ENCODE measurements at regions not wholly inside any gene's neighbourhood (a gene's known extent, or its start where the extent isn't known, plus 50 kb on each side); places are given as distances from the start of the nearest gene placed in this dataset.

DNA sequence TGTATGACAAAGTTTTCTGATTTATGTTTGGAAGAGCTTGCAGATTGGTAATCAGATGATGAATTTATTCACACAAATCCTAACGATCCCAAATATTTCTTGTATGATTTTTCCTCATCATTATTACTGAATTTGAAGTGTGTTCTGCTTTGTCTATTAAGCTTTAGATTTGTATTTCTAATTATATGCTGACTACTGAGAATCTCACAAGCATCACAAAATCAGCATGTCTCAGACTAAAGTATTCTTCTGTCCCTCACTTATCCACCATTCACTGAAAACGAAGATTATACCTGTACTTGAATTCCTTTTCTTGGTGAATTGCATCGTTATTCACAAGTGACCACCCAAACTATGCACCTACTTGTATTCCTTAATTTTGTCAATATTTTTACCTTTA is 796.3 kb upstream of the MAP3K7 start:
- no peaks in the 10 kb centered on the region for H3K27me3 ChIP-seq (replicated peaks in 1 of 4; ENCODE audit: control insufficient read depth in 3 of 4, extremely low read depth in 1 of 4, insufficient read depth in 3 of 4, low read length in 3 of 4)
- H3K56ac ChIP-seq (replicated peaks; ENCODE audit: insufficient read length, low read depth, low read length), result no peak overlapping the region
- H3K4me3 ChIP-seq (ENCODE audit: extremely low read depth in 1 of 4, insufficient read depth in 2 of 4, low read depth in 3 of 4, low read length in 4 of 4), result no peak overlapping the region
- no peak overlapping the region for H2BK15ac ChIP-seq (ENCODE audit: low read length)
- no peak overlapping the region for H3K27ac ChIP-seq (ENCODE audit: low read depth, low read length)
- no peak overlapping the region for H2AFZ ChIP-seq (ENCODE audit: low read length)
- 95% methylated on average over 3 of the region's 3 CpGs; no CpG with 5 or more reads in 1 of the 2 experiments for WGBS, 2 experiments (ENCODE audit: extremely low coverage in 1 of 2, insufficient coverage in 1 of 2, insufficient read length in 1 of 2, insufficient replicate concordance in 2 of 2, low coverage in 1 of 2, low lambda C conversion rate in 2 of 2, missing lambda C conversion rate in 1 of 2)
- no peak overlapping the region for H2AK5ac ChIP-seq (ENCODE audit: low read depth, low read length)
- no peak for TF ChIP-seq ZNF274 (IDR thresholded peaks at IDR 0.05; ENCODE audit: borderline replicate concordance, extremely low read depth, low read length)
- no peak for TF ChIP-seq RAD21 (IDR thresholded peaks at IDR 0.05 in 1 of 2, conservative IDR thresholded peaks at IDR 0.05 in 1 of 2; ENCODE audit: low read depth in 2 of 2, low read length in 2 of 2)
- TF ChIP-seq HDAC6 (IDR thresholded peaks at IDR 0.05; ENCODE audit: low read depth, low read length), result no peak
- TF ChIP-seq SP4 (IDR thresholded peaks at IDR 0.05; ENCODE audit: low read length), result no peak
- TF ChIP-seq POLR2AphosphoS5 (IDR thresholded peaks at IDR 0.05; ENCODE audit: low read depth, low read length), result no peak
- TF ChIP-seq BACH1 (IDR thresholded peaks at IDR 0.05; ENCODE audit: low read length), result no peak
- no peak for TF ChIP-seq CHD2 (IDR thresholded peaks at IDR 0.05; ENCODE audit: low read length)
- no peak for TF ChIP-seq CBX8 (IDR thresholded peaks at IDR 0.05; ENCODE audit: borderline replicate concordance, low read depth, low read length)
- TF ChIP-seq SIX5 (IDR thresholded peaks at IDR 0.05; ENCODE audit: low read depth, low read length), result no peak
- TF ChIP-seq, protein P1, sequence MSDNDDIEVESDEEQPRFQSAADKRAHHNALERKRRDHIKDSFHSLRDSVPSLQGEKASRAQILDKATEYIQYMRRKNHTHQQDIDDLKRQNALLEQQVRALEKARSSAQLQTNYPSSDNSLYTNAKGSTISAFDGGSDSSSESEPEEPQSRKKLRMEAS (IDR thresholded peaks at IDR 0.05), result no peak
- no peak for TF ChIP-seq EP300 (IDR thresholded peaks at IDR 0.05; ENCODE audit: borderline replicate concordance in 1 of 2, low read depth in 2 of 2, low read length in 2 of 2)
- no peak for TF ChIP-seq NRF1 (IDR thresholded peaks at IDR 0.05; ENCODE audit: low read depth, low read length)
- no peak for TF ChIP-seq KDM4A (IDR thresholded peaks at IDR 0.05; ENCODE audit: low read depth, low read length, severe bottlenecking)
- no peak for TF ChIP-seq SP1 (IDR thresholded peaks at IDR 0.05; ENCODE audit: low read depth, low read length)
- TF ChIP-seq CBX5 (IDR thresholded peaks at IDR 0.05; ENCODE audit: low read depth, low read length), result no peak
- H2BK12ac ChIP-seq (ENCODE audit: low read depth, low read length), result no peak overlapping the region
- POLR2A ChIA-PET (ENCODE audit: partially characterized antibody), result no interaction called here
- H3K18ac ChIP-seq (ENCODE audit: extremely low read depth, low read length), result no peak overlapping the region
- H3K4ac ChIP-seq (replicated peaks; ENCODE audit: insufficient read length, low read depth, low read length), result no peak overlapping the region
- no peak overlapping the region for H3K4me2 ChIP-seq (ENCODE audit: insufficient read depth in 1 of 2, low read depth in 2 of 2, low read length in 2 of 2)
- no peak overlapping the region for H4K5ac ChIP-seq (ENCODE audit: insufficient read length, low read depth, low read length)
- H4K20me1 ChIP-seq (replicated peaks in 1 of 2; ENCODE audit: control insufficient read depth in 1 of 2, insufficient read depth in 2 of 2, low read length in 2 of 2), result no peaks in the 10 kb centered on the region
- H3K4me1 ChIP-seq (replicated peaks in 1 of 4; ENCODE audit: control insufficient read depth in 3 of 4, insufficient read depth in 4 of 4, low read length in 3 of 4), result peaks cover 0 to 3% (median 0%) of the 10 kb centered on the region in 4 experiments; a peak in 2 of 7 replicates
- CTCF ChIA-PET (ENCODE audit: partially characterized antibody), result interaction anchor here (1.6 kb wide), 1 partner anchor 66 kb away, joined by 4 read pairs; no protein-coding TSS in a partner anchor
- no peaks in the 10 kb centered on the region for H3K79me2 ChIP-seq (ENCODE audit: control insufficient read depth in 1 of 2, insufficient read depth in 2 of 2, low read length in 2 of 2)
- no peaks in the 10 kb centered on the region for H3K9me3 ChIP-seq (ENCODE audit: insufficient read depth in 2 of 2, low read depth in 1 of 2, low read length in 1 of 2)
- no peak overlapping the region for H3K14ac ChIP-seq (ENCODE audit: insufficient read length)
- H3K79me1 ChIP-seq (ENCODE audit: low read depth, low read length), result no peaks in the 10 kb centered on the region
- no peak overlapping the region for H3K23ac ChIP-seq (ENCODE audit: insufficient read length)
- no peak overlapping the region for H4K91ac ChIP-seq (replicated peaks; ENCODE audit: insufficient read length, low read length)
- no peaks in the 10 kb centered on the region for H3K23me2 ChIP-seq (ENCODE audit: low read depth, low read length)
- no peak overlapping the region for H2BK20ac ChIP-seq (ENCODE audit: low read length)
- no peak overlapping the region for H4K8ac ChIP-seq (ENCODE audit: extremely low read depth, insufficient read depth, low read length)
- no peak overlapping the region for H2BK120ac ChIP-seq (replicated peaks; ENCODE audit: low read depth, low read length)
- no peak overlapping the region for H2BK5ac ChIP-seq (ENCODE audit: low read depth, low read length)
- no peak for FAIRE-seq
- H3K36me3 ChIP-seq (ENCODE audit: control insufficient read depth in 2 of 4, insufficient read depth in 4 of 4, low read length in 3 of 4), result no peaks in the 10 kb centered on the region
- H3K9ac ChIP-seq (replicated peaks in 1 of 4; ENCODE audit: extremely low read depth in 1 of 4, low read depth in 3 of 4, low read length in 3 of 4), result no peak overlapping the region
- no peak for DNase-seq (ENCODE audit: low read depth in 1 of 2, low spot score in 2 of 2)

Measured in H1 (cell line).